Colonic mucosa (tissue), 4 donors: ENCODE measurements at regions not wholly inside any gene's neighbourhood (a gene's known extent, or its start where the extent isn't known, plus 50 kb on each side); places are given as distances from the start of the nearest gene placed in this dataset.
"Not testable (repeated sequence)": the region's sequence is repeated elsewhere in the genome, so short reads cannot be mapped to it uniquely, and the experiment has no call there.

Experiments used
- DNase-seq: peaks from one replicate; pipeline ENCODE4 v3.0.0-alpha.2; 2020
- H3K27ac ChIP-seq: fragments of 200-600 bp; one replicate; pipeline ENCODE4 v1.8.0; 2021
- H3K27me3 ChIP-seq: fragments of 200-600 bp; one replicate; pipeline ENCODE4 v1.8.0; 2021
- H3K36me3 ChIP-seq: fragments of 200-600 bp; one replicate; pipeline ENCODE4 v1.8.0; 2021
- H3K4me1 ChIP-seq: fragments of 200-600 bp; one replicate; pipeline ENCODE4 v1.8.0; 2021; ENCODE audit warnings: mild to moderate bottlenecking
- H3K4me3 ChIP-seq: fragments of 200-600 bp; one replicate; pipeline ENCODE4 v1.8.0; 2021
- H3K9ac ChIP-seq, 2 donors: one replicate each; pipeline ENCODE4 v1.7.0; 2013; ENCODE audit warnings: control low read depth in 2 of 2, low read depth in 2 of 2, low read length in 2 of 2
- H3K9me3 ChIP-seq: fragments of 200-600 bp; one replicate; pipeline ENCODE4 v1.8.0; 2021
- CTCF ChIP-seq: fragments of 200-600 bp; IDR thresholded peaks from one replicate; pipeline ENCODE4 v1.8.0; 2022; ENCODE audit warnings: antibody characterized with exemption, mild to moderate bottlenecking
- intact Hi-C: fragments of 100-400 bp; cut with DNase I; formaldehyde crosslinking; loops from one replicate; pipeline ENCODE4 v1.14.1; 2022
- donor health status: healthy.
- donor health status: DM: no; HTN: no; CAD: no.
- donor health status: DM: no; HTN: no; CAD: no.

GRCh38 chr1:228796945-228797344 is 61.7 kb downstream of the RHOU start:
- H3K4me3 ChIP-seq, H3K9me3 ChIP-seq, DNase-seq, H3K27me3 ChIP-seq, H3K9ac ChIP-seq, intact Hi-C loops, H3K4me1 ChIP-seq, H3K27ac ChIP-seq, H3K36me3 ChIP-seq: not testable (repeated sequence)

DNA sequence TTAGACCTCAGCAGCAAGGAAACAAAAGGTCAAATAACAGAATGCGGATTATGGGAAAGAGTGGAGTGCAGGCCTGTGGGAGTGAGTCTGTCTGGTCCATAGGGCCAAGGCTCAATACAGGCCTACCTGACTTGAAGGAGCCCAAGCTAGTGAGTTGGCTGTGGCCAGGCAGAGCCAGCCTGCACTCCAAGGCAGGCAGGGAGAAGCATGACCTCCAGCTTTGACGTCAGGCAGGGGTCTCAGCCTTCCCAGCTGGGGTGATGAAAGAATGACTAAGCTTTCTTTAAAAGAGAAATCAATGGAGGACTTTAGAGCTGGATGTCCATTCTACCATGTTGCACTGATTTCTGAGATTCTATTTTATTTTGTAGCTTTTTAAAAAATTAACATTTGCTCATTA is 62.8 kb downstream of the RHOU start:
- intact Hi-C loops: no loop called here
- no peaks in the 10 kb centered on the region for H3K27me3 ChIP-seq
- H3K4me3 ChIP-seq: no peak overlapping the region
- H3K9me3 ChIP-seq: no peaks in the 10 kb centered on the region
- DNase-seq: no peak
- H3K36me3 ChIP-seq: no peaks in the 10 kb centered on the region
- no peak for TF ChIP-seq CTCF
- no peak overlapping the region for H3K9ac ChIP-seq
- H3K27ac ChIP-seq: no peak overlapping the region
- no peaks in the 10 kb centered on the region for H3K4me1 ChIP-seq

DNA sequence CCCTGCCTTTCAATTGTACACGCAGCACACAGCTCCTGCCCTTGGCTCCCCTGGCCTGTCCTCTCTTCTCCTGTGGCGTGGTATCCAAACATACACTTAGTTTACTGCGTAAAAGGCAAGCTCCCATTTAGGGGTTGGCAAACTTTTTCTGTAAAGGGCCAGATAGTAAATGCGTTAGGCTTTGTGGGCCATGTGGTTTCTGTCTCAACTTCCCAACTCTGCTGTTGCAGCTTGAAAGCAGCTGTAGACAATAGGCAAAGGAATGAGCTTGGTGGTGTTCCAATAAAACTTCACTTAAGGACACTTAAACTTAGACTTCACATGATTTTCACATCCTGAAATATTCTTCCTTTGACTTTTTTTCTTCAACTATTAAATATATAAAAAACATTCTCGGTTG is 63.3 kb downstream of the RHOU start:
- Histone ChIP-seq H3K9ac (no peak overlapping the region), H3K27ac (no peak overlapping the region), H3K27me3 (no peaks in the 10 kb centered on the region), H3K9me3 (no peaks in the 10 kb centered on the region), H3K4me1 (no peaks in the 10 kb centered on the region), H3K4me3 (no peak overlapping the region), H3K36me3 (no peaks in the 10 kb centered on the region)
- intact Hi-C loops: no loop called here
- no peak for DNase-seq
- no peak for TF ChIP-seq CTCF

DNA sequence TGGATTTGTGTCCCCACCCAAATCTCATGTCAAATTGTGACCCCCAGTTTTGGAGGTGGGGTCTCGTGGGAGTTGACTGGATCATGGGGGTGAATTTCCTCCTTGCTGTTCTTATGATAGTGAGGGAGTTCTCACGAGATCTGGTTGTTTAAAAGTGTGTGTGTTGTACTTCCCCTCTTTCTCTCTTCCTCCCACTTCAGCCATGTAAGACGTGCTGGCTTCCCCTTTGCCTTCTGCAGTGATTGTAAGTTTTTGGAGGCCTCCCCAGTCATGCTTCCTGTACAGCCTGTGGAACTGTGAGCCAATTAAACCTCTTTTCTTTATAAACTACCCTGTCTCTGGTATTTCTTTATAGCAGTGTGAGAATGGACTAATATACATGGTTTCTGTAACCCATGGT is 64.6 kb downstream of the RHOU start:
- Histone ChIP-seq H3K4me1 (no peaks in the 10 kb centered on the region), H3K27me3 (no peaks in the 10 kb centered on the region), H3K4me3 (no peak overlapping the region), H3K27ac (no peak overlapping the region), H3K36me3 (no peaks in the 10 kb centered on the region), H3K9me3 (no peaks in the 10 kb centered on the region), H3K9ac (no peak overlapping the region)
- no peak for TF ChIP-seq CTCF
- DNase-seq: no peak
- intact Hi-C loops: no loop called here

GRCh38 chr1:228801068-228801467 is 65.8 kb downstream of the RHOU start:
- intact Hi-C loops: no loop called here
- no peak overlapping the region for H3K4me3 ChIP-seq
- no peak for TF ChIP-seq CTCF
- H3K4me1 ChIP-seq: no peaks in the 10 kb centered on the region
- H3K9me3 ChIP-seq: no peaks in the 10 kb centered on the region
- H3K27ac ChIP-seq: no peak overlapping the region
- no peak for DNase-seq
- no peaks in the 10 kb centered on the region for H3K27me3 ChIP-seq
- H3K9ac ChIP-seq: no peak overlapping the region
- H3K36me3 ChIP-seq: no peaks in the 10 kb centered on the region

GRCh38 chr1:228802386-228803220 is 67.3 kb downstream of the RHOU start:
- intact Hi-C loops: no loop called here
- TF ChIP-seq CTCF: no peak
- Histone ChIP-seq H3K4me1 (no peaks in the 10 kb centered on the region), H3K27me3 (no peaks in the 10 kb centered on the region), H3K4me3 (no peak overlapping the region), H3K27ac (no peak overlapping the region), H3K9ac (no peak overlapping the region), H3K36me3 (no peaks in the 10 kb centered on the region), H3K9me3 (no peaks in the 10 kb centered on the region)
- DNase-seq: no peak
